ENCODE measurements at regions not wholly inside any gene's neighbourhood (a gene's known extent, or its start where the extent isn't known, plus 50 kb on each side); places are given as distances from the start of the nearest gene placed in this dataset.

GRCh38 chr3:106339551-106339950 is 470.7 kb upstream of the CBLB start:
- Histone ChIP-seq H3K27ac (no peak overlapping the region), H2AFZ (no peak overlapping the region), H3K4me2 (no peak overlapping the region), H3K4me3 (no peak overlapping the region), H3K36me3 (replicated peaks; ENCODE audit: insufficient read depth, low read depth) (no peaks in the 10 kb centered on the region), H4K20me1 (ENCODE audit: insufficient read depth, poor library complexity, severe bottlenecking) (no peaks in the 10 kb centered on the region), H3K9me2 (replicated peaks; ENCODE audit: insufficient read depth) (no peaks in the 10 kb centered on the region), H3K27me3 (no peaks in the 10 kb centered on the region), H3K4me1 (ENCODE audit: insufficient read depth) (no peaks in the 10 kb centered on the region), H3K9me3 (ENCODE audit: low read depth) (no peaks in the 10 kb centered on the region), H3K79me2 (no peaks in the 10 kb centered on the region)
- 93% methylated on average over 5 of the region's 5 CpGs for WGBS (ENCODE audit: low lambda C conversion rate, missing lambda C conversion rate)
- no peak for TF ChIP-seq EZH2 (IDR thresholded peaks at IDR 0.05; ENCODE audit: borderline replicate concordance)
- TF ChIP-seq, protein P1, sequence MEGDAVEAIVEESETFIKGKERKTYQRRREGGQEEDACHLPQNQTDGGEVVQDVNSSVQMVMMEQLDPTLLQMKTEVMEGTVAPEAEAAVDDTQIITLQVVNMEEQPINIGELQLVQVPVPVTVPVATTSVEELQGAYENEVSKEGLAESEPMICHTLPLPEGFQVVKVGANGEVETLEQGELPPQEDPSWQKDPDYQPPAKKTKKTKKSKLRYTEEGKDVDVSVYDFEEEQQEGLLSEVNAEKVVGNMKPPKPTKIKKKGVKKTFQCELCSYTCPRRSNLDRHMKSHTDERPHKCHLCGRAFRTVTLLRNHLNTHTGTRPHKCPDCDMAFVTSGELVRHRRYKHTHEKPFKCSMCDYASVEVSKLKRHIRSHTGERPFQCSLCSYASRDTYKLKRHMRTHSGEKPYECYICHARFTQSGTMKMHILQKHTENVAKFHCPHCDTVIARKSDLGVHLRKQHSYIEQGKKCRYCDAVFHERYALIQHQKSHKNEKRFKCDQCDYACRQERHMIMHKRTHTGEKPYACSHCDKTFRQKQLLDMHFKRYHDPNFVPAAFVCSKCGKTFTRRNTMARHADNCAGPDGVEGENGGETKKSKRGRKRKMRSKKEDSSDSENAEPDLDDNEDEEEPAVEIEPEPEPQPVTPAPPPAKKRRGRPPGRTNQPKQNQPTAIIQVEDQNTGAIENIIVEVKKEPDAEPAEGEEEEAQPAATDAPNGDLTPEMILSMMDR (IDR thresholded peaks at IDR 0.05; ENCODE audit: poor library complexity): no peak
- no peak for DNase-seq (ENCODE audit: low spot score)

DNA sequence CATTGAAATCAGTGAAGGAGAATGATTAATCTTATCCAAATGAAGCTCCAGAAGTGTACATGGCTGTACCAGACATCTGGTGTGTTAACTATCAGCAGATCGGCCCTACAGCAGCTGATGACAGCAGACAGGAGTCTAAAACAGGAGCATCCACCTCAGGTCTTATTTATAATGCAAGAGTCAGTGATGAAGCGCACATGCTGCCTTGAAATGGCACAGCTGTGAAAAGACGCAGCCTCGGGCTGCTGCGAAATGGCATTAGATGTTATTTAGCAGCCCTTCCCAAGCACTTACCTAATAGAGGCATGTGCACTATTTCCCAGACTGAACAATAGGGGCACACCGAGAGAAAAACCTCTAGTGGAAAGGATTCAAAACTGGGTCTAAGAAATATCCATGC is 472.3 kb upstream of the CBLB start:
- H3K4me1 ChIP-seq (ENCODE audit: insufficient read depth): no peaks in the 10 kb centered on the region
- no peak overlapping the region for H3K4me3 ChIP-seq
- TF ChIP-seq, protein P1 (IDR thresholded peaks at IDR 0.05; ENCODE audit: poor library complexity): no peak
- TF ChIP-seq EZH2phosphoT487 (IDR thresholded peaks at IDR 0.05; ENCODE audit: low read depth, severe bottlenecking, unreplicated experiment) (no peak), EZH2 (IDR thresholded peaks at IDR 0.05; ENCODE audit: borderline replicate concordance) (no peak)
- no peaks in the 10 kb centered on the region for H3K79me2 ChIP-seq
- H3K36me3 ChIP-seq (replicated peaks; ENCODE audit: insufficient read depth, low read depth): no peaks in the 10 kb centered on the region
- DNase-seq (ENCODE audit: low spot score): no peak
- H4K20me1 ChIP-seq (ENCODE audit: insufficient read depth, poor library complexity, severe bottlenecking): no peaks in the 10 kb centered on the region
- no peak overlapping the region for H3K27ac ChIP-seq
- H3K27me3 ChIP-seq: no peaks in the 10 kb centered on the region
- H3K9me2 ChIP-seq (replicated peaks; ENCODE audit: insufficient read depth): no peaks in the 10 kb centered on the region
- peak overlapping the region; percentile 12 for H3K4me2 ChIP-seq
- H2AFZ ChIP-seq: no peak overlapping the region
- WGBS (ENCODE audit: low lambda C conversion rate, missing lambda C conversion rate): 38% methylated on average over 6 of the region's 6 CpGs
- no peaks in the 10 kb centered on the region for H3K9me3 ChIP-seq (ENCODE audit: low read depth)

DNA sequence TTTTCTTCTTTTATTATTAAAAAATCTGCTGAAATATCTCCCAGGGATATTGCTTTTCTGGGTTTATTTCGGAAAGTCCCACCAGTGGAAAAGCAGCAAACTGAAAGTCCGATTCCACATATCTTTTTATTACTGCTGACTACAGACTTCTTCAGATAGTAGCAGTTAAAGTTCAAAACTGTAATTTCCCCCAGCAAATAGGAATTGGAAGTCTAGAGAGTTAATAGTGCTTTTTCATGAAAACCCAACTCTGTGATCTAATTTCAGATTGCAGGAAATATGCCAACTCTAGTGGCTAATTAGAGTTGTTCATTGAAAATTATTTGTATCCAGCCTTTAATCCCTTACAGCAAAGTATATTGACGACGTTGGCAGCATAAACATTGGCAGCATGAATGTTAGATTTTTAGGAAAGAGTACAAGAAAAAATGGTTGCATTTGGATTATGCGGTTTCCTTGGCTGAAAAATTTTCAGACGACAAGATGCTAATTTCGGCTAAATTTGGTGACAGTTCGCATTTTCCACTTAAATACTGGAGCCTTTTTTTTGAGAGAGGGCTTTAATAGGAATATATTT is 472.9 kb upstream of the CBLB start:
- Histone ChIP-seq H3K9me3 (ENCODE audit: low read depth) (no peaks in the 10 kb centered on the region), H3K4me1 (ENCODE audit: insufficient read depth) (no peaks in the 10 kb centered on the region), H3K9me2 (replicated peaks; ENCODE audit: insufficient read depth) (no peaks in the 10 kb centered on the region), H3K27ac (no peak overlapping the region), H2AFZ (no peak overlapping the region), H3K36me3 (replicated peaks; ENCODE audit: insufficient read depth, low read depth) (no peaks in the 10 kb centered on the region), H3K79me2 (no peaks in the 10 kb centered on the region), H3K4me3 (no peak overlapping the region), H3K27me3 (no peaks in the 10 kb centered on the region), H4K20me1 (ENCODE audit: insufficient read depth, poor library complexity, severe bottlenecking) (no peaks in the 10 kb centered on the region), H3K4me2 (no peak overlapping the region)
- DNase-seq (ENCODE audit: low spot score): no peak
- TF ChIP-seq, protein P1 (IDR thresholded peaks at IDR 0.05; ENCODE audit: poor library complexity): no peak
- TF ChIP-seq EZH2 (IDR thresholded peaks at IDR 0.05; ENCODE audit: borderline replicate concordance) (no peak), EZH2phosphoT487 (IDR thresholded peaks at IDR 0.05; ENCODE audit: low read depth, severe bottlenecking, unreplicated experiment) (no peak)
- WGBS (ENCODE audit: low lambda C conversion rate, missing lambda C conversion rate): 90% methylated on average over 8 of the region's 8 CpGs

GRCh38 chr3:106342386-106342785 is 473.6 kb upstream of the CBLB start:
- no peak overlapping the region for H3K4me3 ChIP-seq
- H3K27me3 ChIP-seq: no peaks in the 10 kb centered on the region
- no peaks in the 10 kb centered on the region for H4K20me1 ChIP-seq (ENCODE audit: insufficient read depth, poor library complexity, severe bottlenecking)
- DNase-seq (ENCODE audit: low spot score): no peak
- no peak for TF ChIP-seq EZH2phosphoT487 (IDR thresholded peaks at IDR 0.05; ENCODE audit: low read depth, severe bottlenecking, unreplicated experiment)
- no peak for TF ChIP-seq EZH2 (IDR thresholded peaks at IDR 0.05; ENCODE audit: borderline replicate concordance)
- TF ChIP-seq, protein P1 (IDR thresholded peaks at IDR 0.05; ENCODE audit: poor library complexity): no peak
- 78% methylated on average over 2 of the region's 2 CpGs for WGBS (ENCODE audit: low lambda C conversion rate, missing lambda C conversion rate)
- H3K4me2 ChIP-seq: no peak overlapping the region
- H3K9me3 ChIP-seq (ENCODE audit: low read depth): no peaks in the 10 kb centered on the region
- H3K4me1 ChIP-seq (ENCODE audit: insufficient read depth): peaks cover 2% of the 10 kb centered on the region
- no peaks in the 10 kb centered on the region for H3K9me2 ChIP-seq (replicated peaks; ENCODE audit: insufficient read depth)
- H3K36me3 ChIP-seq (replicated peaks; ENCODE audit: insufficient read depth, low read depth): no peaks in the 10 kb centered on the region
- no peak overlapping the region for H3K27ac ChIP-seq
- H3K79me2 ChIP-seq: no peaks in the 10 kb centered on the region
- H2AFZ ChIP-seq: no peak overlapping the region
